Naive B cell (primary cell): ENCODE measurements at regions not wholly inside any gene's neighbourhood (a gene's known extent, or its start where the extent isn't known, plus 50 kb on each side); places are given as distances from the start of the nearest gene placed in this dataset.
"Not testable (repeated sequence)": the region's sequence is repeated elsewhere in the genome, so short reads cannot be mapped to it uniquely, and the experiment has no call there.

Experiments
- ATAC-seq, 2 donors: fragments of 150-1000 bp; cut with Tn5 transposase; 2 replicates each; pipeline ENCODE4 v1.10.0; 2021; ENCODE audit warnings: low read depth in 2 of 2, mild to moderate bottlenecking in 2 of 2, moderate library complexity in 2 of 2
- DNase-seq: peaks from one replicate; pipeline ENCODE4 v3.0.0; 2022
- H3K27ac Mint-ChIP-seq, 6 donors: one replicate each; pipeline ENCODE4 v1.8.0; 2020 to 2022; ENCODE audit warnings: mild to moderate bottlenecking in 6 of 6, mixed read lengths in 6 of 6, moderate library complexity in 5 of 6, inconsistent platforms in 2 of 6
- H3K27me3 Mint-ChIP-seq, 3 donors: one replicate each; pipeline ENCODE4 v1.8.0; 2021 to 2022; ENCODE audit warnings: mixed read lengths in 3 of 3, mild to moderate bottlenecking in 1 of 3
- H3K36me3 Mint-ChIP-seq, 2 donors: one replicate each; pipeline ENCODE4 v1.8.0; 2020 to 2022; ENCODE audit warnings: mixed read lengths in 2 of 2, inconsistent platforms in 1 of 2, mild to moderate bottlenecking in 1 of 2
- H3K4me1 Mint-ChIP-seq, 3 donors: one replicate each; pipeline ENCODE4 v1.8.0; 2020 to 2022; ENCODE audit warnings: mixed read lengths in 3 of 3, inconsistent platforms in 1 of 3, mild to moderate bottlenecking in 1 of 3, moderate library complexity in 1 of 3
- H3K4me3 Mint-ChIP-seq, 8 donors: one replicate each; pipeline ENCODE4 v1.8.0; 2020 to 2022; ENCODE audit warnings: mild to moderate bottlenecking in 8 of 8, mixed read lengths in 8 of 8, moderate library complexity in 8 of 8, inconsistent platforms in 2 of 8
- H3K9me3 Mint-ChIP-seq, 7 donors: one replicate each; pipeline ENCODE4 v1.8.0; 2020 to 2022; ENCODE audit warnings: mixed read lengths in 7 of 7, mild to moderate bottlenecking in 5 of 7, inconsistent platforms in 2 of 7, moderate library complexity in 1 of 7

DNA sequence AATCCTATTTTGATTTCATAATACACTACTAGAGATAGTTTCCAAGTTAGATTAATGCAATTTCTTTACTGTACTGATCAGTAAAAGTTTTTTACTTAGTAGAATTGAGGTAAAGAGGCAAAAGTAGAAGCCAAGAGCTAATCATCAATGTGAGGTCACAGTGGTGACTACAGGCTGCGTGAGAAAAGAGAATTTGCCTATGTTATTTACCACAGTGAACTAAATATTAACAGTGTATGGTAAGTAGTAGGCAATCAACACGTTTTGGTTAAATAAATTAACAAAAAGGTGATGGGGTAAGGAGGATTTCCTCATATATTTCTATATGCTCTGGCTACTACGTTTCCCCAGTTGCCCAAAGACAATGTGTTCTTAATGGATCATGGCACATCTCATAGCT is 202.2 kb upstream of the CMC1 start:
- no peak for DNase-seq
- H3K4me1 Mint-ChIP-seq, result no peaks in the 10 kb centered on the region
- peaks cover 11 to 30% (median 19%) of the 10 kb centered on the region in 3 donors for H3K27me3 Mint-ChIP-seq
- no peak overlapping the region for H3K4me3 Mint-ChIP-seq
- no peak overlapping the region for H3K27ac Mint-ChIP-seq
- no peaks in the 10 kb centered on the region for H3K36me3 Mint-ChIP-seq
- no peak for ATAC-seq
- peaks cover 0 to 2% (median 0%) of the 10 kb centered on the region in 7 donors for H3K9me3 Mint-ChIP-seq

- Mint-ChIP-seq H3K36me3 (no peaks in the 10 kb centered on the region), H3K4me1 (no peaks in the 10 kb centered on the region), H3K4me3 (no peak overlapping the region), H3K27me3 (peaks cover 11 to 30% (median 19%) of the 10 kb centered on the region in 3 donors), H3K27ac (no peak overlapping the region), H3K9me3 (no peaks in the 10 kb centered on the region)
- DNase-seq (no peak), ATAC-seq (no peak)
Measured at GRCh38 chr3:28039829-28040228, 201.6 kb upstream of the CMC1 start.

DNA sequence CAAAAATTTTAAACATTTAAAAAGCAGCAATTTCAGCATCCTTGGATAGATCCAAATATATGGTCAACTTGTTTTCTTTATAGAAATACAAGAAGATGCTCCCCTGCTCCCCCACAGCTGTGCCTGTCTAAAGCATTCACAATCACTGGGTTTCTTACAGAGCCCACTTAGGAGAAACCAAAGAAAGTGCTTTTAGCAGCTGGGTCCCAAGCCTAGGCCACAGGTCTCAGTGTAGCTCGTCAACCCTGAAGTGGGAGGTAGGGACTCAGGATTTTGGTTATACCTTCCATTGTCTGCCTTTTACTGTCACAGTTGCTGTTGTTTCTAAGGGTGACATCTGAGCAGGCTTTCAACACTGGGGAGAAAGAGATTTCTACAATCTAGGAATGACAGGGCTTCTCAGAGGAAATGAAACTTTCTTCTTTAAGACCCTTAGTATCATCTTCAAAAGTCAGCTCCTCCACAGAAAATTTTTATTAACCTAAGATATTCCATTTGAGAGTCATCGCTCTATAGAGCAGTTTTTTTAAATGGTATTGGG is 199.3 kb upstream of the CMC1 start:
- Mint-ChIP-seq H3K4me1 (no peaks in the 10 kb centered on the region), H3K4me3 (no peak overlapping the region), H3K9me3 (no peaks in the 10 kb centered on the region), H3K27me3 (peaks cover 11 to 23% (median 19%) of the 10 kb centered on the region in 3 donors), H3K27ac (no peak overlapping the region), H3K36me3 (no peaks in the 10 kb centered on the region)
- DNase-seq (no peak), ATAC-seq (no peak)

GRCh38 chr3:28042707-28043106 is 198.7 kb upstream of the CMC1 start:
- no peak for DNase-seq
- Mint-ChIP-seq H3K27ac (no peak overlapping the region), H3K36me3 (no peaks in the 10 kb centered on the region), H3K4me3 (no peak overlapping the region), H3K9me3 (no peaks in the 10 kb centered on the region), H3K27me3 (peaks cover 11 to 23% (median 15%) of the 10 kb centered on the region in 3 donors), H3K4me1 (no peaks in the 10 kb centered on the region)
- ATAC-seq, result no peak

GRCh38 chr3:28050120-28050519 is 191.3 kb upstream of the CMC1 start:
- H3K4me1 Mint-ChIP-seq, result no peaks in the 10 kb centered on the region
- DNase-seq (no peak), ATAC-seq (no peak)
- no peak overlapping the region for H3K4me3 Mint-ChIP-seq
- no peaks in the 10 kb centered on the region for H3K9me3 Mint-ChIP-seq
- no peak overlapping the region for H3K27ac Mint-ChIP-seq
- peaks cover 0 to 9% (median 4%) of the 10 kb centered on the region in 3 donors for H3K27me3 Mint-ChIP-seq
- no peaks in the 10 kb centered on the region for H3K36me3 Mint-ChIP-seq

- DNase-seq (no peak), ATAC-seq (no peak)
- Mint-ChIP-seq H3K27me3 (peaks cover 0 to 5% (median 4%) of the 10 kb centered on the region in 3 donors), H3K9me3 (no peaks in the 10 kb centered on the region), H3K4me3 (no peak overlapping the region), H3K27ac (peak overlapping the region in 1 of 6 donors; percentile 81), H3K36me3 (no peaks in the 10 kb centered on the region), H3K4me1 (no peaks in the 10 kb centered on the region)
Measured at GRCh38 chr3:28050885-28051284, 190.5 kb upstream of the CMC1 start.

DNA sequence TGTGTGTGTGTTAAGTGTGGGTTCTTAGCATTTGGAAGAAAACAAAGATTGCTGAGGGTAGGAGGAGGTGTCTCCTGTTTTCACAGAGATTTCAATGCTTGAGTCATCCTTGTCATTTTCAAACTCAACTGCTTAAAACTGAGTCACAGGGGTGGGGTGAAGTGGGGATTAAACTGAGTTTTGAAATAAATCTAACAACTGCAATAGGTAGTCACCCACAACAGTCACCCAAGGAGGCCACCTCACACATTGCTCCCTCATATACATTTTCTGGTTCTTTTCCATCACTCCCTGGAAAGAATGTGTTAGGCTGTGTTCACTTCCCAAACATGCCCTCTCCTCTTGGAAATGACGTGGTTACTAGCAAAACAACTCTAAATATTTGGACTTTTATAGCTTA is 187.7 kb upstream of the CMC1 start:
- no peak for ATAC-seq
- peaks cover 10 to 18% (median 16%) of the 10 kb centered on the region in 3 donors for H3K27me3 Mint-ChIP-seq
- peaks cover 0 to under 1% (median 0%) of the 10 kb centered on the region in 7 donors for H3K9me3 Mint-ChIP-seq
- H3K4me1 Mint-ChIP-seq, result peaks cover 0 to 8% (median 3%) of the 10 kb centered on the region in 3 donors
- no peak for DNase-seq
- H3K36me3 Mint-ChIP-seq, result peaks cover 0 to 2% of the 10 kb centered on the region in 2 donors
- H3K4me3 Mint-ChIP-seq, result no peak overlapping the region
- H3K27ac Mint-ChIP-seq, result no peak overlapping the region

- no peak for DNase-seq
- H3K36me3 Mint-ChIP-seq, result peaks cover 0 to 5% of the 10 kb centered on the region in 2 donors
- H3K27ac Mint-ChIP-seq, result no peak overlapping the region
- H3K4me1 Mint-ChIP-seq, result peaks cover 0 to 8% (median 3%) of the 10 kb centered on the region in 3 donors
- peaks cover 0 to 5% (median 0%) of the 10 kb centered on the region in 7 donors for H3K9me3 Mint-ChIP-seq
- H3K27me3 Mint-ChIP-seq, result peaks cover 13 to 19% (median 16%) of the 10 kb centered on the region in 3 donors
- no peak overlapping the region for H3K4me3 Mint-ChIP-seq
- ATAC-seq, result no peak
Measured at GRCh38 chr3:28056806-28057205, 184.6 kb upstream of the CMC1 start.

DNA sequence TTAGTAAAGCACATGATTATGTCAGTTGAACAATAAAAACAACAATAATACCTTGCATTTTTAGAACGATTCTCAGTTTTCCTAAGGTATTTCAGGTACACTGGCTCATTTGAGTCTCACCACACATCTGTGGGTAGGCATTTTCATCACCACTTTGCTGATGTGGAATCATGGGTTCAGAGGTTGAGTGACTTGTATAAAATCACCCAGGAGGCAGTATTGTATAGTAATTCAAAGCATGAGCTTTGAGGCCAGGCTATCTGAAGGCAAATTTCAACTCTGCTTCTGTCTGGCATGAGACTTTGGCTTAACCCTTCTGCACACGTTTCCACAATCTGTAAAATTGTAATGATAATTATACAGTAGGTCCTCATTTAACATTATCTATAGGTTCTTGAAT is 183.9 kb upstream of the CMC1 start:
- ATAC-seq, result no peak
- no peak for DNase-seq
- H3K4me3 Mint-ChIP-seq, result no peak overlapping the region
- peaks cover 12 to 19% (median 13%) of the 10 kb centered on the region in 3 donors for H3K27me3 Mint-ChIP-seq
- peaks cover 0 to 8% (median 3%) of the 10 kb centered on the region in 3 donors for H3K4me1 Mint-ChIP-seq
- H3K27ac Mint-ChIP-seq, result no peak overlapping the region
- peaks cover 0 to 5% of the 10 kb centered on the region in 2 donors for H3K36me3 Mint-ChIP-seq
- H3K9me3 Mint-ChIP-seq, result peaks cover 0 to 5% (median 0%) of the 10 kb centered on the region in 7 donors

- not testable (repeated sequence) for H3K36me3 Mint-ChIP-seq, ATAC-seq, H3K27ac Mint-ChIP-seq, DNase-seq, H3K4me1 Mint-ChIP-seq, H3K4me3 Mint-ChIP-seq, H3K9me3 Mint-ChIP-seq
- peaks cover 12 to 19% (median 13%) of the 10 kb centered on the region in 3 donors for H3K27me3 Mint-ChIP-seq
Measured at GRCh38 chr3:28059199-28059598, 182.2 kb upstream of the CMC1 start.

DNA sequence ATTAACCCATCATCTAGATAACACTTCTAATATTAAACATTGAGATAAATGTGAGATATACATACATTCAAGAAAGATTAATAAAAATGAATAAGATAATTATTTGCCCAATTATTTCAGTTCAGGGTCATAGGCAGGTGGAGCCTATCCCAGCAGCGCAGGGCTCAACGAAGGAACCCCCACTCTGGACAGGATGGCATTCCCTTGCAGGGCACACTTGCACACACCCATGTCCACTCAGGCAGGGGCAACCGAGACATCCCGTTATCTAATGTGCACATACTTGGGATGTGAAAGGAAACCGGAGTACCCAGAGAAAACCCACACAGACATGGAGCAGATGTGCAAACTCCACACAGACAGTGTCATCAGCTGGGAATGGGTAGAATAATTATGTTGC is 175.4 kb upstream of the CMC1 start:
- no peaks in the 10 kb centered on the region for H3K4me1 Mint-ChIP-seq
- H3K27me3 Mint-ChIP-seq, result peaks cover 0 to 8% (median 5%) of the 10 kb centered on the region in 3 donors
- ATAC-seq (no peak), DNase-seq (no peak)
- H3K9me3 Mint-ChIP-seq, result peaks cover 0 to 16% (median 7%) of the 10 kb centered on the region in 7 donors
- no peaks in the 10 kb centered on the region for H3K36me3 Mint-ChIP-seq
- no peak overlapping the region for H3K4me3 Mint-ChIP-seq
- H3K27ac Mint-ChIP-seq, result no peak overlapping the region

DNA sequence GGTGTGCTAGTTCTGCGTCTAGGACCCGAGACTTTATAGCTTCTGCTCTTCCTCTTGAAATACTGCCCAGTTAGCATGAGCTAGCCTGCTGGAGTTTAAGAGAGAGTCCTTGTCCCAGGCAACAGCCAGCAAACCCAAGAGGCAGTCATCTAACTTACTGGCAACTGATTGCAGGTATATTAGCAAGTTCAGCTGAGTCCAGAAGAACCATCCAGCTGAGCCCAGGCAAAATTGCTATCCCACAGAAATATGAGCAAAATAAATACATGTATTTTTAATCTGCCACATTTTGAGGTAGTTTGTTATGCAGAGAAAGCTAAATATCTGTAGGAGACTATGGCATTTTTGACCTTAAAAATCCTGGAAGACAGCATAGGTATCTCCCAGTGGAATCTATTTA is 174.4 kb upstream of the CMC1 start:
- Mint-ChIP-seq H3K4me1 (no peaks in the 10 kb centered on the region), H3K27ac (no peak overlapping the region), H3K4me3 (no peak overlapping the region), H3K36me3 (no peaks in the 10 kb centered on the region), H3K27me3 (peaks cover 0 to 8% (median 5%) of the 10 kb centered on the region in 3 donors), H3K9me3 (peaks cover 0 to 16% (median 7%) of the 10 kb centered on the region in 7 donors)
- ATAC-seq (no peak), DNase-seq (no peak)

DNA sequence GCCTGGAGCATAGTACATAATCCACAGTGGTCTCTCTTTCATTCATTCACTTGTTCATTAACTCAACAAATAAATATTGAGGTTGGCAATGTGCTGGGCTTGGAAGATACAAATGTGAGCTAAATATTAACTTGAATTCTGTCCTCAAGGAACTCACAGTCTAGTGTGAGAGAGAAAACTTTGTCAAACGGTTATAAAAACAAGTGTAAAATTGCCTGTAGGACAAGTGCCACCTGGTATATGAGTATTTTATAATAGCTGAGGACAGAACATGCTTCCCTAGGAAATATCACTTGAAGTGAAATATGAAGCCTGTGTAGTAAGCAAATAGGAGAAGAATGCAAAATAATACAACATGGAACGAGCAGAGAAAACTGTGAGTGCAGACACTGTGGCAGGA is 173.1 kb upstream of the CMC1 start:
- DNase-seq (no peak), ATAC-seq (no peak)
- Mint-ChIP-seq H3K27me3 (peaks cover 0 to 8% (median 5%) of the 10 kb centered on the region in 3 donors), H3K4me1 (no peaks in the 10 kb centered on the region), H3K9me3 (peaks cover 0 to 16% (median 7%) of the 10 kb centered on the region in 7 donors), H3K4me3 (no peak overlapping the region), H3K27ac (peak overlapping the region in 2 of 6 donors; percentile 5), H3K36me3 (no peaks in the 10 kb centered on the region)

DNA sequence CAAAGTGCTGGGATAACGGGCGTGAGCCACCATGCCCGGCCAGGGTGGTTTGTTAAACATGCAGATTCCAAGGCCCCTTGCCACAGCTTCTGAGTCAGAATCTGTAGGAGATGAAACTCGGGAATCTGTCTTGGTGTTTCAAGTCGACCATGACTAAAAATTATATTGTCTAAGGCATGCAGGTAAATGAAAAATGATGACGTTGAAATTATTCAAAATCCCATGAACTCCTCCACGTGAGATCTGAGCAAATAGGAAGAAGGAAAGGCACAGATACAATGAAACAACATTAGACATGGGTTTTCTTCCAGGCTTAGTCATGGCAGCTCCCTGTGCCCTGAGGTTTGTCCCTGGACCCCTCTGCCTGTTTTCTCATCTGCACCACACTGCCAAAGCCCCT is 172.0 kb upstream of the CMC1 start:
- no peaks in the 10 kb centered on the region for H3K4me1 Mint-ChIP-seq
- H3K27ac Mint-ChIP-seq, result no peak overlapping the region
- no peaks in the 10 kb centered on the region for H3K36me3 Mint-ChIP-seq
- no peak for DNase-seq
- no peak for ATAC-seq
- H3K9me3 Mint-ChIP-seq, result peaks cover 0 to 16% (median 7%) of the 10 kb centered on the region in 7 donors
- H3K4me3 Mint-ChIP-seq, result no peak overlapping the region
- peaks cover 0 to 8% (median 5%) of the 10 kb centered on the region in 3 donors for H3K27me3 Mint-ChIP-seq
